ENCODE measurements at regions not wholly inside any gene's neighbourhood (a gene's known extent, or its start where the extent isn't known, plus 50 kb on each side); places are given as distances from the start of the nearest gene placed in this dataset.

- Histone ChIP-seq H3K4me3 (no peak overlapping the region), H3K9me3 (ENCODE audit: low read depth, low read length) (peaks cover 10% of the 10 kb centered on the region; the same call in 1 of the 2 replicates), H3K27ac (no peak overlapping the region), H3K36me3 (ENCODE audit: insufficient read depth, low read length) (peaks cover 3% of the 10 kb centered on the region; the same call in 1 of the 2 replicates), H3K9ac (ENCODE audit: insufficient read length) (no peak overlapping the region)
- no peak for DNase-seq (ENCODE audit: low read depth, low spot score)
- TF ChIP-seq FOXP2 (optimal IDR thresholded peaks at IDR 0.05; ENCODE audit: control extremely low read depth, extremely low read length, insufficient read depth) (no peak), POLR2AphosphoS5 (IDR thresholded peaks at IDR 0.05; ENCODE audit: borderline replicate concordance, low read depth, low read length) (no peak), EZH2 (IDR thresholded peaks at IDR 0.05) (no peak)
Measured at GRCh38 chr5:107779437-107779836, 108.7 kb upstream of the EFNA5 start.

- Histone ChIP-seq H3K4me3 (no peak overlapping the region), H3K36me3 (ENCODE audit: insufficient read depth, low read length) (peaks cover 3% of the 10 kb centered on the region; the same call in 1 of the 2 replicates), H3K9ac (ENCODE audit: insufficient read length) (no peak overlapping the region), H3K9me3 (ENCODE audit: low read depth, low read length) (peaks cover 10% of the 10 kb centered on the region; the same call in 1 of the 2 replicates), H3K27ac (no peak overlapping the region)
- DNase-seq (ENCODE audit: low read depth, low spot score), result no peak
- TF ChIP-seq FOXP2 (optimal IDR thresholded peaks at IDR 0.05; ENCODE audit: control extremely low read depth, extremely low read length, insufficient read depth) (no peak), EZH2 (IDR thresholded peaks at IDR 0.05) (no peak), POLR2AphosphoS5 (IDR thresholded peaks at IDR 0.05; ENCODE audit: borderline replicate concordance, low read depth, low read length) (no peak)
Measured at GRCh38 chr5:107778647-107779046, 107.9 kb upstream of the EFNA5 start.

DNA sequence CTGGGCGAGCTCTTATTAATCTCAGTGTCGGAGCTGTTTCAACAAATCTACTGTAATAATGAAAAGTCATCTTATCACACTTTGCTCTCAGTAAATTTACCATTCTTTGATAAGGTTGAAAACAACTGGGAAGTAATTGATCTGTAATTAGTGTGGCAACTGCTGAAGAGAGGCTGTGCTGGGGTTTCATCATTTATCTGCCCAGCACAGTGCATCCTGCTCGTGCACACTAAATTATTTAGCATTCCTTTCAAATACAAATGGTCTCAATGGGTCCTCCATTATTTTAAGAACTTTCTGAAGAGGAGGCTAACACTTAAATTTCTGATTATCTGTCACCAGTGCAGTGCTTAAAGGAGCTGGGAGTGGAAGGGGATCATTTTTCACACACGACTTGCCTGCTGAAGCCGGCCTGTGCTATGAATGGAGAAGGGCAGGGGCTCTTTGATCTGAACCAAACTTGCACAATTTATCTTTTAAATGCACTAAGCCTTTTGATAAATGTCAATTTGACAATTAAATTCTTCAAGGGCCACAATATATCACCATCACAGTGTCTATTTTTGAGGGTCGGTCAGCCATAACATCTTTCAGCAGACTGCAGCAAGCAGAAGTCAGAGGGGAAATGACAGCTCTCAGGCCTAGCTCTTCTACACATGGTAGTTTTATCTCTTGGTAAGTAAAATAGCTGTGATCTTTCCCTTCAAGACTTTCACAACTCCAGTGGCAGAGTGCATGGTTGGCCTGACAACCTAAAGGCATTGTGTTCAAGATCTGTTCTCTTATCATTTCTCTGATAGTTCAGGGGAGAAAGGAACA is 106.4 kb upstream of the EFNA5 start:
- H3K9ac ChIP-seq (ENCODE audit: insufficient read length), result no peak overlapping the region
- H3K4me3 ChIP-seq, result no peak overlapping the region
- no peak for DNase-seq (ENCODE audit: low read depth, low spot score)
- peaks cover 3% of the 10 kb centered on the region; the same call in 1 of the 2 replicates for H3K36me3 ChIP-seq (ENCODE audit: insufficient read depth, low read length)
- H3K27ac ChIP-seq, result no peak overlapping the region
- peaks cover 10% of the 10 kb centered on the region; the same call in 1 of the 2 replicates for H3K9me3 ChIP-seq (ENCODE audit: low read depth, low read length)
- no peak for TF ChIP-seq EZH2 (IDR thresholded peaks at IDR 0.05)
- TF ChIP-seq FOXP2 (optimal IDR thresholded peaks at IDR 0.05; ENCODE audit: control extremely low read depth, extremely low read length, insufficient read depth), result no peak
- no peak for TF ChIP-seq POLR2AphosphoS5 (IDR thresholded peaks at IDR 0.05; ENCODE audit: borderline replicate concordance, low read depth, low read length)

DNA sequence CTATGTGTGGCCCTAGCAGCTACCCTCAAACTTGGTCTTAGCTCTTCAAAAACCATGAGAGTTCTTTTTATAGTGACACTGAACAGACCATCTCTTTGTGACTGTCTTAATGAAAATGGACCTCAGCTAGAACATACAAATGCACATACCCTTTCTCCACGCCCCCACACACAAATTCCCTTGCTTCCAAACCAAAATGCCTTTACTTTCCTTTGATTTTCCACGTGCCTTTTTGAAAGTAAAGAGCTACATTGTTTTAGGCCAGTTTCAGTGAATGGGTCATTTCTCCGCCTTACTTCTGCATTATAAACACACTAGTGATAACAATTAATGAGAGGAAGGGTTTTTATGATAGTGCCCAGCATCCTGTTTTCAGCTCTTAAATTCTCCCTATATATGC is 105.8 kb upstream of the EFNA5 start:
- no peak overlapping the region for H3K9ac ChIP-seq (ENCODE audit: insufficient read length)
- no peak overlapping the region for H3K4me3 ChIP-seq
- DNase-seq (ENCODE audit: low read depth, low spot score), result no peak
- no peak overlapping the region for H3K27ac ChIP-seq
- peaks cover 3% of the 10 kb centered on the region; the same call in 1 of the 2 replicates for H3K36me3 ChIP-seq (ENCODE audit: insufficient read depth, low read length)
- TF ChIP-seq EZH2 (IDR thresholded peaks at IDR 0.05) (no peak), POLR2AphosphoS5 (IDR thresholded peaks at IDR 0.05; ENCODE audit: borderline replicate concordance, low read depth, low read length) (no peak), FOXP2 (optimal IDR thresholded peaks at IDR 0.05; ENCODE audit: control extremely low read depth, extremely low read length, insufficient read depth) (no peak)
- H3K9me3 ChIP-seq (ENCODE audit: low read depth, low read length), result peaks cover 7% of the 10 kb centered on the region; the same call in 1 of the 2 replicates

- no peak for TF ChIP-seq POLR2AphosphoS5 (IDR thresholded peaks at IDR 0.05; ENCODE audit: borderline replicate concordance, low read depth, low read length)
- no peak for TF ChIP-seq EZH2 (IDR thresholded peaks at IDR 0.05)
- TF ChIP-seq FOXP2 (optimal IDR thresholded peaks at IDR 0.05; ENCODE audit: control extremely low read depth, extremely low read length, insufficient read depth), result no peak
- H3K4me3 ChIP-seq, result no peak overlapping the region
- no peaks in the 10 kb centered on the region for H3K9me3 ChIP-seq (ENCODE audit: low read depth, low read length)
- H3K9ac ChIP-seq (ENCODE audit: insufficient read length), result no peak overlapping the region
- no peaks in the 10 kb centered on the region for H3K36me3 ChIP-seq (ENCODE audit: insufficient read depth, low read length)
- DNase-seq (ENCODE audit: low read depth, low spot score), result no peak
- no peak overlapping the region for H3K27ac ChIP-seq
Measured at GRCh38 chr5:107774316-107774715, 103.6 kb upstream of the EFNA5 start.

DNA sequence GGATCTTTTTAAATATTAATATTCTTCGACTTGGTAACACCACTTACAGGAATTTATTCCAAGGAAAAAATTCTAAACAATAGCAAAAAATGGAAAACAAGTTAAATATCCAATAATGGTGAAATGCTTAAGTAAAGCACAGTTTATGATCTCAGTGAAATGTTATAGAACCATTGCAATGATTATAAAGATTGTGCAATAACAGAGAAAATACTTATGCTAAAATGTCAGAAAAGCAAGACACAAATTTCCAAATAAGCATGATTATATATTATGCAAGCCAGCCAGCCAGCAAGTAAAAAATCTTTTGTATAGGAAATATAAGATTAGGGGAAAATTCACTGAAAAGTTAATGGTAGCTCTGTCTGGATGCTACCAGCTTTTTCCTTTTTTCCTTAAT is 102.7 kb upstream of the EFNA5 start:
- no peaks in the 10 kb centered on the region for H3K36me3 ChIP-seq (ENCODE audit: insufficient read depth, low read length)
- no peak overlapping the region for H3K9ac ChIP-seq (ENCODE audit: insufficient read length)
- TF ChIP-seq FOXP2 (optimal IDR thresholded peaks at IDR 0.05; ENCODE audit: control extremely low read depth, extremely low read length, insufficient read depth), result no peak
- no peak for TF ChIP-seq EZH2 (IDR thresholded peaks at IDR 0.05)
- TF ChIP-seq POLR2AphosphoS5 (IDR thresholded peaks at IDR 0.05; ENCODE audit: borderline replicate concordance, low read depth, low read length), result no peak
- DNase-seq (ENCODE audit: low read depth, low spot score), result peak; percentile 34
- H3K27ac ChIP-seq, result peak overlapping the region; percentile 51
- peak overlapping the region; percentile 18; the same call in 1 of the 2 replicates for H3K4me3 ChIP-seq
- H3K9me3 ChIP-seq (ENCODE audit: low read depth, low read length), result no peaks in the 10 kb centered on the region

DNA sequence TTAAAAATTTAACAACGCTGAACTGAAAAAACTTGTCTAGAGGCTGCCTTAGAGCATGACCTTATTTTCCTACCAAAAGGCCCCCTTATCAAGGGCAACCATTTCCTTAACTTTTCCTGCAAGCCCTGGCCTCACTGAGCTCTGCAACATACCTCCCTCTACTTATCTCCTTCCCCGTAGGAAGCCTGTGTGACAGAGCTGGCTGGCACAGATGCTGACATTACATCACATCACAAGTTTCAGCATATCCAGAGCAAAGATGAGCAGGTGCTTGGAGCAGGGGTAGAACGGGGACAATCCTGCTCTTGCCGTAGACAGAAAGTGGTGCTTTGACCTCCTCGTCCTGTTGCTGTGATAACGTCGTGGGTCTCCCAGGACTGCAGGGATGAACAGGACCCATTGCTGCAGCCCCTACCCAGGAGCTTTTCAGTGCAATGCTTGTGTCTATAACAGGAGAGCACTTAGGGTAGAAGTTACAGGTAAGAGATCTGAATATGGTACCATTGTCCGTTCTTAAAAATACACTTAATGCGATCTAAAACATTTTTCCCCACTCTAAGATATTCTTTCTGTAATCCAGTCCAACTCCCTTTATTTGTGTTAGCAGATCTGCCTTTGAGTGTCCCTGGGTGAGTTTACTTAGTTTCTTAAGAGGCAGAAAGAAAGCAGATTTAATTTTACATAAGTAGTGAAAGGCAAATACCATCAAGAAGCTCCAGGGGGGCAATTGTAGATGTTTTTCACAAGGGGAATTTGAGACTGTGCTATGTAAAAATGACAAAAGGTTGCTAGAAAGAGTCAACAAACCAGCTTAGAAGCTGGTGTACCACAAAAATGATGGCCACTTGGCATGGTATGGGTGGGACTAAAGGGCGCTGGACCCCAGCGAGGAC is 101.9 kb upstream of the EFNA5 start:
- H3K36me3 ChIP-seq (ENCODE audit: insufficient read depth, low read length), result no peaks in the 10 kb centered on the region

GRCh38 chr5:107771926-107772325 is 101.2 kb upstream of the EFNA5 start:
- H3K36me3 ChIP-seq (ENCODE audit: insufficient read depth, low read length), result no peaks in the 10 kb centered on the region
- DNase-seq (ENCODE audit: low read depth, low spot score), result no peak
- TF ChIP-seq EZH2 (IDR thresholded peaks at IDR 0.05), result no peak
- no peak for TF ChIP-seq POLR2AphosphoS5 (IDR thresholded peaks at IDR 0.05; ENCODE audit: borderline replicate concordance, low read depth, low read length)
- TF ChIP-seq FOXP2 (optimal IDR thresholded peaks at IDR 0.05; ENCODE audit: control extremely low read depth, extremely low read length, insufficient read depth), result no peak

More for the DNA sequence above, 101.9 kb upstream of the EFNA5 start:
- no peak for DNase-seq (ENCODE audit: low read depth, low spot score)
- Histone ChIP-seq H3K9ac (ENCODE audit: insufficient read length) (no peak overlapping the region), H3K9me3 (ENCODE audit: low read depth, low read length) (no peaks in the 10 kb centered on the region), H3K27ac (peak overlapping the region; percentile 51), H3K4me3 (no peak overlapping the region)
- no peak for TF ChIP-seq EZH2 (IDR thresholded peaks at IDR 0.05)
- no peak for TF ChIP-seq FOXP2 (optimal IDR thresholded peaks at IDR 0.05; ENCODE audit: control extremely low read depth, extremely low read length, insufficient read depth)
- TF ChIP-seq POLR2AphosphoS5 (IDR thresholded peaks at IDR 0.05; ENCODE audit: borderline replicate concordance, low read depth, low read length), result no peak

More at GRCh38 chr5:107771926-107772325, 101.2 kb upstream of the EFNA5 start:
- H3K9ac ChIP-seq (ENCODE audit: insufficient read length), result no peak overlapping the region
- H3K27ac ChIP-seq, result no peak overlapping the region
- H3K4me3 ChIP-seq, result no peak overlapping the region
- H3K9me3 ChIP-seq (ENCODE audit: low read depth, low read length), result no peaks in the 10 kb centered on the region
